DND-41 (cell line): ENCODE measurements at regions not wholly inside any gene's neighbourhood (a gene's known extent, or its start where the extent isn't known, plus 50 kb on each side); places are given as distances from the start of the nearest gene placed in this dataset.

Experiments used
- ATAC-seq: fragments of 200-7000 bp; cut with Tn5 transposase; 3 replicates; pipeline ENCODE4 v1.9.1; 2021; ENCODE audit warnings: low read depth; ENCODE audit not compliant: insufficient read depth
- DNase-seq: peaks from one replicate; pipeline ENCODE4 v3.0.0-alpha.2; 2020
- H2AFZ ChIP-seq: 2 replicates; pipeline ENCODE4 v1.6.0; 2012; ENCODE audit warnings: low read depth, low read length
- H3K27ac ChIP-seq: 2 replicates; pipeline ENCODE4 v1.5.1; 2012; ENCODE audit warnings: low read length, inconsistent platforms
- H3K27me3 ChIP-seq: fragments of 200-600 bp; sonication (generic); 2 replicates; pipeline ENCODE4 v1.6.0; 2012; ENCODE audit warnings: low read length, mild to moderate bottlenecking, inconsistent platforms; ENCODE audit not compliant: insufficient read depth, poor library complexity
- H3K36me3 ChIP-seq: 2 replicates; pipeline ENCODE4 v1.5.1; 2012; ENCODE audit warnings: low read length, inconsistent platforms; ENCODE audit not compliant: insufficient read depth
- H3K4me1 ChIP-seq: 2 replicates; pipeline ENCODE4 v1.5.1; 2012; ENCODE audit warnings: mild to moderate bottlenecking, low read length; ENCODE audit not compliant: insufficient read depth
- H3K4me2 ChIP-seq: 2 replicates; pipeline ENCODE4 v1.6.0; 2012; ENCODE audit warnings: mild to moderate bottlenecking, moderate library complexity, low read length, inconsistent platforms; ENCODE audit not compliant: insufficient read depth
- H3K4me3 ChIP-seq, 2 experiments: fragments of 200-600 bp in 1 of 2; shearing (Covaris generic) in 1 of 2; 2 replicates each; pipeline ENCODE4 v1.5.1; 2012 to 2016; ENCODE audit warnings: inconsistent platforms in 2 of 2, low read length in 2 of 2, mild to moderate bottlenecking in 2 of 2, low read depth in 1 of 2, moderate library complexity in 1 of 2
- H3K79me2 ChIP-seq: 2 replicates; pipeline ENCODE4 v1.6.0; 2012; ENCODE audit warnings: low read length, inconsistent platforms; ENCODE audit not compliant: insufficient read depth
- H3K9ac ChIP-seq: 2 replicates; pipeline ENCODE4 v1.6.0; 2012; ENCODE audit warnings: low read depth, mild to moderate bottlenecking, inconsistent platforms, low read length, moderate library complexity
- H3K9me3 ChIP-seq: 2 replicates; pipeline ENCODE4 v1.5.1; 2012; ENCODE audit warnings: low read length, moderate library complexity, mild to moderate bottlenecking, inconsistent platforms; ENCODE audit not compliant: insufficient read depth, severe bottlenecking
- H4K20me1 ChIP-seq: 2 replicates; pipeline ENCODE4 v1.6.0; 2012; ENCODE audit warnings: low read length; ENCODE audit not compliant: insufficient read depth
- EZH2 ChIP-seq: IDR thresholded peaks from 3 replicates; pipeline ENCODE4 v1.6.1; 2012; ENCODE audit warnings: borderline replicate concordance, low read depth, mild to moderate bottlenecking, moderate library complexity, low read length, inconsistent platforms; ENCODE audit not compliant: severe bottlenecking
- TF ChIP-seq, protein P1 (sequence below): IDR thresholded peaks from 2 replicates; pipeline ENCODE4 v1.5.1; 2012; ENCODE audit warnings: borderline replicate concordance, low read length, moderate library complexity, mild to moderate bottlenecking; ENCODE audit not compliant: poor library complexity, severe bottlenecking; ENCODE audit errors: extremely low read depth

DNA sequence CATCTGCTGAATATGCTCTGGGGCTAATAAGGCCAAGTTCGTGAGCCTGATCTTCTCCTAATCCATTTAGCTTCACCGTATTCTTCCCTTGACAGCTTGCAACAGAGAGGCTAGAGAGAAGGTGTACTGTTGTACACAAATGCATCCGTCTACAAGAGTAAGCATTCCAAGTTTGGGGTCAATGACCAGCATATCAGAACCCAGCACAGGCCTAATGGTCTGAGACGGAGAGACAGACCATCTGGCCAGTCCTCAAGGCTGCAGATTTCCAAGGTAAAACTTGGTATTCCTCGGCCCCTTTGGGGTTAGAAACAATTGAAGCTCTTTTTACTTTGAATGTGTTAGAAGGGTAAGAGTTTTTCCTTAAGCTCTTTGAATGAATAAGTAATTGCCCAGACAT, 481.2 kb upstream of the KLF4 start:
- H3K27me3 ChIP-seq = no peaks in the 10 kb centered on the region
- DNase-seq = no peak
- no peaks in the 10 kb centered on the region for H3K36me3 ChIP-seq

DNA sequence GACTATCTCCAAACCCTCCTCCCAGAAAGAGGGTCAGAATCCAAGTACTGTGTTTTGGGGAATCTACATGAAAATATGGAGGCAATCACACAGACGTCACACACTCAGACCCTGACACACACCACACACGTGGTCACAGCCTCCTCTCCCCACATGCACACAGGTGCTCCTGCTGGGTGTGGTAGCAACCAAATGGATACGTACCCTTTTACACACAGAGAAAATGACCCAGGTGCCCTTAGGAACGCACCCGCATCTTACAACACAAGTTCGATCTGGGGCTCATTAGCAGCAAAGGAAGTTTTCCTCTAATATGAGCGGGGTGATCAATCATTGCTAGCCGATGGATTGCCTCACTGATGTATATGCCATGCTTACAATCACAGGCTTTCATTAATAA, 480.2 kb upstream of the KLF4 start:
- Histone ChIP-seq H3K4me2 (no peak overlapping the region), H3K79me2 (no peaks in the 10 kb centered on the region), H3K9ac (no peak overlapping the region), H2AFZ (no peak overlapping the region), H3K27me3 (no peaks in the 10 kb centered on the region), H3K27ac (no peak overlapping the region), H3K9me3 (no peaks in the 10 kb centered on the region), H3K36me3 (no peaks in the 10 kb centered on the region), H3K4me3 (no peak overlapping the region), H3K4me1 (no peaks in the 10 kb centered on the region), H4K20me1 (no peaks in the 10 kb centered on the region)
- ATAC-seq (no peak), DNase-seq (no peak)
- TF ChIP-seq EZH2 = no peak
- TF ChIP-seq, protein P1, sequence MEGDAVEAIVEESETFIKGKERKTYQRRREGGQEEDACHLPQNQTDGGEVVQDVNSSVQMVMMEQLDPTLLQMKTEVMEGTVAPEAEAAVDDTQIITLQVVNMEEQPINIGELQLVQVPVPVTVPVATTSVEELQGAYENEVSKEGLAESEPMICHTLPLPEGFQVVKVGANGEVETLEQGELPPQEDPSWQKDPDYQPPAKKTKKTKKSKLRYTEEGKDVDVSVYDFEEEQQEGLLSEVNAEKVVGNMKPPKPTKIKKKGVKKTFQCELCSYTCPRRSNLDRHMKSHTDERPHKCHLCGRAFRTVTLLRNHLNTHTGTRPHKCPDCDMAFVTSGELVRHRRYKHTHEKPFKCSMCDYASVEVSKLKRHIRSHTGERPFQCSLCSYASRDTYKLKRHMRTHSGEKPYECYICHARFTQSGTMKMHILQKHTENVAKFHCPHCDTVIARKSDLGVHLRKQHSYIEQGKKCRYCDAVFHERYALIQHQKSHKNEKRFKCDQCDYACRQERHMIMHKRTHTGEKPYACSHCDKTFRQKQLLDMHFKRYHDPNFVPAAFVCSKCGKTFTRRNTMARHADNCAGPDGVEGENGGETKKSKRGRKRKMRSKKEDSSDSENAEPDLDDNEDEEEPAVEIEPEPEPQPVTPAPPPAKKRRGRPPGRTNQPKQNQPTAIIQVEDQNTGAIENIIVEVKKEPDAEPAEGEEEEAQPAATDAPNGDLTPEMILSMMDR = no peak

More for the DNA sequence above, 481.2 kb upstream of the KLF4 start:
- Histone ChIP-seq H3K4me2 (no peak overlapping the region), H3K9me3 (no peaks in the 10 kb centered on the region), H3K79me2 (no peaks in the 10 kb centered on the region), H3K4me1 (no peaks in the 10 kb centered on the region), H3K4me3 (no peak overlapping the region), H3K27ac (no peak overlapping the region), H2AFZ (no peak overlapping the region), H4K20me1 (no peaks in the 10 kb centered on the region), H3K9ac (no peak overlapping the region)
- TF ChIP-seq, protein P1 = no peak
- TF ChIP-seq EZH2 = no peak
- no peak for ATAC-seq

DNA sequence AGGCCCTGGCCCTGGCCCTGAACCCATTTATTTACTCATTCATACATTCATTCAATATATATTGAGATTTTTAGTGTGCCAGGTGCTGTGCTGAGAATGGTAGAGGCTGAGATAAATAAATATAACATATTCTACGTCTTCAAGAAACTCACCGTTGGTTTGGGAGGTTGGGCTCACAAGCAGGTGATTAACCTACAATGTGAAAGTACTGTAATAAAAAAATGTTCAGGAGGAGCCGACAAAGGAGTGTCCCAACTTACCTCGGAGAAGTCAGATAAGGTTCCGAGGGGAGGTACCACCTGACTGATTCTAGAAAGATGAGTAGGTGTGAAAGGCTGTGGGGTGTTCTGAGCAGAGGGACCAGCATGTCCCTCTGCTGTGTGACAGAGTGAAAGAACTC, 479.6 kb upstream of the KLF4 start:
- Histone ChIP-seq H3K36me3 (no peaks in the 10 kb centered on the region), H3K9me3 (no peaks in the 10 kb centered on the region), H3K9ac (no peak overlapping the region), H3K27me3 (no peaks in the 10 kb centered on the region), H3K4me2 (no peak overlapping the region), H3K27ac (no peak overlapping the region), H3K4me3 (no peak overlapping the region), H3K79me2 (no peaks in the 10 kb centered on the region), H2AFZ (no peak overlapping the region), H4K20me1 (no peaks in the 10 kb centered on the region), H3K4me1 (no peaks in the 10 kb centered on the region)
- TF ChIP-seq, protein P1 = no peak
- no peak for TF ChIP-seq EZH2
- ATAC-seq (no peak), DNase-seq (no peak)

DNA sequence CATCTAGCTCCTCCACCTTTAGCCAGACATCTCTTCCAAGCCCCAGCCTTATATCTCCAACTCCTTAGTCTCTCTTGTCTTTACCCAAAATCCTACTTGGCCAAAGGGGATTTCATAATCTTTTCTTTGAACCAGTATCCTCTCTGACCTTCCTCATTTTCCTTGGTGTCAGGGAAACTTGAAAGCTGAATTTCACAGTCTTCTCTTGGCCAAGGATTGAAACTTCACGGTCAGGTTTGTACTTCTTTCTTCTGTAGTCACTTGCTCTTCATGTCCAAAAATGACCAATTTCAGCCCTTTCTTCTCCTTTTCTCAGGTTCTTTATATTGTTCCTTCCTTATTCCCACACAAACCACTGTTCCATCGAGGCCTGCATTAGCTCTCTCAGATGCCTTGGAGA, 473.7 kb upstream of the KLF4 start:
- no peaks in the 10 kb centered on the region for H3K79me2 ChIP-seq
- H3K9me3 ChIP-seq = no peaks in the 10 kb centered on the region
- TF ChIP-seq EZH2 = no peak
- TF ChIP-seq, protein P1 = no peak
- H3K4me3 ChIP-seq = no peak overlapping the region
- H4K20me1 ChIP-seq = no peaks in the 10 kb centered on the region
- no peaks in the 10 kb centered on the region for H3K27me3 ChIP-seq
- H3K27ac ChIP-seq = no peak overlapping the region
- H2AFZ ChIP-seq = no peak overlapping the region
- H3K4me2 ChIP-seq = no peak overlapping the region
- no peaks in the 10 kb centered on the region for H3K36me3 ChIP-seq
- DNase-seq (no peak), ATAC-seq (no peak)
- no peaks in the 10 kb centered on the region for H3K4me1 ChIP-seq
- no peak overlapping the region for H3K9ac ChIP-seq
